Dedifferentiated amniotic fluid mesenchymal stem cell (primary cell): ENCODE measurements at regions not wholly inside any gene's neighbourhood (a gene's known extent, or its start where the extent isn't known, plus 50 kb on each side); places are given as distances from the start of the nearest gene placed in this dataset.

Experiments
- DNase-seq: peaks from one replicate; pipeline ENCODE4 v3.0.0-alpha.2; 2016; ENCODE audit errors: extremely low spot score

GRCh38 chr2:238985041-238985729, 137.3 kb downstream of the TWIST2 start:
- no peak for DNase-seq

- DNase-seq, result no peak
These were observed 138.1 kb downstream of the TWIST2 start for GRCh38 chr2:238985931-238986446.

GRCh38 chr2:238986491-238987351, 138.8 kb downstream of the TWIST2 start:
- DNase-seq, result no peak

DNA sequence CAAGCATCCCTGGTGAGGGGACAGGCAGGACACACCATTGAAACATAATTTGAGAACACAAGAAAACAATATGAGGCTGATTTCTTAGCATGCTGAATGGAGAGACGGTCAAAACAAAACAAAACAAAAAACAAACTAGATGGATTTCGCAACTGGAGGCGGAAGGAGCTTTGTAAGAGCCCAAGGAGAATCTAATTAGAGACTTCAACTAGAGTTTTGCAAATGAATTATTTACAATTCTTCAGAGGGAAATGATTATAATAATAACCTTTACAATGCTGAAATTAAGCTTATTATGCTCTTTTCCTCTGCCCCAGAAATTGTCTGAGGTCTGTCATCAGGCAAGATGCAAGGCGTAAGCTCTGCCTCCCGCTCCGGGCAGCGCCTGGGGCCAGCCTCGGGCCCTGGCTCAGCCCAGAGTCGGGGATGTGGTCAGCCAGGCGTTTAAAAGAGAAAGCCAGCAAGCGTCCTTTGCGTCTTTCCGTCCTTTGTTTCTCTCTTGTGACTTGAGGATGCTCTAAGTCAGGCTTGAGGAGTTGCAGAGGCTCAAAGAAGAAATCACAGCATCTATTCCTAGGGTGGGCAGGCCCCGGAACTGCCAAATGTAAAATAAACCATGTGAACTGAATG, 139.6 kb downstream of the TWIST2 start:
- DNase-seq, result no peak

DNA sequence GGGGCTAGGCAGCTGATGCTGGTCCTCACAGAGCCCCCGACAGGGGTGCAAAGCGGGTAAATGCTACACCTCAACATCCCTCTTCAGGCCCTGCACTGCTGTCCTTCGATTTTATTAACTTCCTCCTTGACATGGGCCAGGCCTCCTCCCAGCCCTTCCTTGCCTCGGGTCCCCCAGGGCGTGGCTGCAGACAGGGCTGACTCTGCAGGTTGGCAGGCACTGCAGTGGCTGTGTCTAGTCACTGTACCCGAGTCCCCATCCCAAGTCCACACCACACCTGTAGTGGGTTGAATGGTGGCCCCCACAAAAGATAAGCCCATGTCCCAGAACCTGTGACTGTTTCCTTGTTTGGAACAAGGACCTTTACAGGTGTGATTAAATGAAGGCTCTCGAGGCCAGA, 140.2 kb downstream of the TWIST2 start:
- no peak for DNase-seq

GRCh38 chr2:238988752-238989151, 140.9 kb downstream of the TWIST2 start:
- no peak for DNase-seq

DNA sequence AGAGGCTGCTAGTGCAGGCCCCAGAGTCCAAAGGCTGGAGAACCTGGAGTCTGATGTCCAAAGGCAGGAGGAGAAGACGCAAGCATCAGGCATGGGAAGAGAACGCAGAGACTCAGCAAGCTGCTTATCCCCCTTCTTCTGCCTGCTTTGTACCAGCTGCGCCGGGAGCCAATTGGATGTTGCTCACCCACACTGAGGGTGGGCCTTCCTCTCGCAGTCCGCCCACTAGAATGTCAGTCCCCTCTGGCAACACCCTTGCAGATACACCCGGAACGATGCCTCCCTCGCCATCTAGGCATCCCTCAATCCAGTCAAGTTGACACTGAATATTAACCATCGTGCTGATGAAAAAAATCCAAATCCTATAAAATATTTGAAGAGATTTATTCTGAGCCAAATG, 141.6 kb downstream of the TWIST2 start:
- DNase-seq, result no peak

- no peak for DNase-seq
These were observed 146.5 kb downstream of the TWIST2 start for GRCh38 chr2:238994432-238994831.

DNA sequence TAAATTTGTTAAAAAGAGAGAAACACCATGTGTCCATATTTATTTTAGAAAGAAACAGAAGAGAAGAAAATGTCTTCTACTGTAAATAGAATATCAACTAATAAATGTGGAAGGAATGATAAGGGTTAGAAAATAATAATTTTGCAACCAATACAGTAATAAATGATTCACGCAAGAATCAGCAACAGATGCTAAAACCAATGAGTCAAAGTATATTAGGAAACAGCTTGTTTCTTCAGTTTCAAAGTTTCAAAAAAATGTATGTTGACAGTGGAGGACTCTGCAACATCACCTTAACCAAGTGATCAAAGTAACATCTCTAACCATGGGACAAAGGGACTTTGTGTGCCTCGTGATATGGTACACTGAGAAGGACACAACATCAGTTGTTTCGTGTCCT, 147.0 kb downstream of the TWIST2 start:
- DNase-seq, result no peak

DNA sequence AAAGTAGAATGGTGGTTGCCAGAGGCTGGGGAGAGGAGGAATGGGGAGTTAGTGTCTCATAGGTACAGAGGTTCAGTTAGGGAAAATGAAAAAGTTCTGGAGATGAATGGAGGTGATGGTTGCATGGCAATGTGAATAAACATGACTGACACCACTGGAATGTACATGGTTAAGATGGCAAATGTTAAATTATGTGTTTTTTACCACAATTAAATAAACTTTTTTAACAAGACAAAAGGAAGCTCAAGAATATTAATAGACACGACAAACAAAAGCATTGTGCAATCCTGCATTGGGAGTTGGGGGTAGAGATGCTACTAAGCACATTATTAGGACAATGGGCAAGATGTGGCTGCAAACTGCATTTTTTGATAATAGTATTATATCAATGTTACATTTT, 147.7 kb downstream of the TWIST2 start:
- no peak for DNase-seq

DNA sequence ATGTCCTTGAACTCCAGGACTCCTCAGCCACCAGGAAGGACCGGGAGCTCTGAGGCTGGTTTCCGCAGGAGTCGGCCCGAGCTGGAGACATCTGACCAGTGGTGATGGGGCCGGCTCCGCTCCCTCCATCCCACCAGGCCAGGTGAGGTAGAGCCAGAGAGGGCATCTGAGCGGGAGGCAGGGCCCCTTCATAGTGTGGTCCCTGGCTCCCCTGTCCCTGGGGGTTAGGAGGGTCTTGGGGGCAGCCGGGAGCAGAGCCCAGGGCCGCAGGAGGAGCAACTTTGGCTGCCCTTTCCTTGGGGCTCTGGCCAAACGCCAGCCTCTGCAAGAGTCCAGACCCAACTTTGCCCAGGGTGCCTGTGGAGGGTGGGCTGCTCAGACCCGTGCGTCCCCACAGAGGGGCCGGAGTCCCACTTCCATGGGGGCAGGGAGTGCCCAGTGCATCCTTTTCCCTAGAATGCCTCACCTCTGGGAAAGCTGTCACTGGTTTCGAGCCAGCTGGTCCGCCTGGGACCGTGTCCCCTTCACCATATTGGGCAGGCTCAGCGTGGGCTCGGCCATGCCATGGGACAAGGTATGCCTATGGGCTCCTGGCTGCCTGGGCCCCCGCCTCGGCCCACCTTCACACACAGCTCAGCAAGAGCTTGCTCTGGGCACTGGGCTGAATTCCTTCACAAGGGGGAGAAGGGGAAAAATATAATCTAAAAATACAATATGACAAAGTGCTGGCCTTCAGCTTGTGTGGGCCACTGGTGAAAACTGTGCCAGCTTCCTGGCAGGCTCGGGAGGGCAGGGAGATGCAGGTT, 148.6 kb downstream of the TWIST2 start:
- no peak for DNase-seq

- no peak for DNase-seq
These were observed 149.2 kb downstream of the TWIST2 start for GRCh38 chr2:238997137-238997390.

DNA sequence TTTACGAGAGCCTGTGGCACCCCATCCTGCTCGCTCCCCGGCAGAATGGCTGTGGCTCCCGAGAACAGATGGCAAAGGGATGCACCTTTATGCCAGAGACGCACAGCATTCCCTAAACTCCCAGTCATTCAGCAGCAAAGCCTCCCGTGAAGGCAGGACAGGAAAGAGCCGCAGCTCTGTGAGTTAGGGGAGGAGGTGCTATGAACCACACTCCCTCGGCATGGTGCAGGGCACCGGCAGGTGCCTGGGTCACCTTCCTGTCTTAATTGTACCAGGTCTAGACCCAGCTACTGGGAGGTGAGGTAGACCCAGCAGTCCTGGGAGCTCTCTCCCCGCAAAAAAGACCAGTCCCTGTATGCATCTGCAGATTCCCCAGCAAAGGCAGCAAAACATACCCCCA, 149.8 kb downstream of the TWIST2 start:
- DNase-seq, result no peak
